IMR-90 (cell line): ENCODE measurements at regions not wholly inside any gene's neighbourhood (a gene's known extent, or its start where the extent isn't known, plus 50 kb on each side); places are given as distances from the start of the nearest gene placed in this dataset.

Experiments used
- ATAC-seq: fragments of 200-7000 bp; cut with Tn5 transposase; 2 replicates; pipeline ENCODE4 v1.9.1; 2020; ENCODE audit warnings: low read depth, mild to moderate bottlenecking, moderate library complexity
- BruUV-seq: library from RNA; stranded (reverse); fragments of 400-500 nt; replicated peaks from 2 replicates; lab custom pipeline; 2021; lab: Mats Ljungman, UMichigan
- CTCF ChIA-PET: fragments of 300-600 bp; formaldehyde crosslinking; extraction: SDS; loops from one replicate; lab custom pipeline; 2021; ENCODE audit warnings: antibody characterized with exemption; lab: Yijun Ruan, JAX
- POLR2A ChIA-PET: fragments of 300-600 bp; sonication (Branson Sonifier 250); formaldehyde crosslinking; loops from one replicate; lab custom pipeline; 2022; ENCODE audit warnings: antibody characterized with exemption; ENCODE audit not compliant: unreplicated experiment; lab: Charles Lee
- DNase-seq: peaks from one replicate; pipeline ENCODE4 v3.0.0; 2013
- H2AFZ ChIP-seq: replicated peaks from 2 replicates; pipeline ENCODE3; 2013; ENCODE audit warnings: low read length, mild to moderate bottlenecking; ENCODE audit not compliant: poor library complexity
- H2AK5ac ChIP-seq: 2 replicates; pipeline ENCODE4 v1.6.1; 2013; ENCODE audit warnings: low read depth, low read length, inconsistent platforms
- H2AK9ac ChIP-seq: replicated peaks from 2 replicates; pipeline ENCODE3; 2013; ENCODE audit warnings: mild to moderate bottlenecking, low read depth, low read length, moderate library complexity; ENCODE audit not compliant: poor library complexity
- H2BK120ac ChIP-seq: 2 replicates; pipeline ENCODE4 v1.6.1; 2013; ENCODE audit warnings: low read depth, low read length, inconsistent platforms
- H2BK15ac ChIP-seq: 3 replicates; pipeline ENCODE4 v1.6.1; 2013; ENCODE audit warnings: low read depth, low read length, inconsistent platforms
- H2BK20ac ChIP-seq: 2 replicates; pipeline ENCODE4 v1.6.1; 2013; ENCODE audit warnings: low read depth, mild to moderate bottlenecking, inconsistent platforms, low read length, moderate library complexity
- H2BK5ac ChIP-seq: 2 replicates; pipeline ENCODE4 v1.6.1; 2013; ENCODE audit warnings: mild to moderate bottlenecking, low read depth, low read length, inconsistent platforms; ENCODE audit not compliant: poor library complexity, severe bottlenecking
- H3K14ac ChIP-seq: replicated peaks from 2 replicates; pipeline ENCODE4 v1.6.1; 2013; ENCODE audit warnings: low read depth, low read length, inconsistent platforms
- H3K18ac ChIP-seq: 2 replicates; pipeline ENCODE4 v1.6.1; 2013; ENCODE audit warnings: low read depth, low read length, control low read depth
- H3K23ac ChIP-seq: 2 replicates; pipeline ENCODE4 v1.6.1; 2013; ENCODE audit warnings: low read depth, low read length, inconsistent platforms
- H3K27ac ChIP-seq: 2 replicates; pipeline ENCODE4 v1.5.1; 2013; ENCODE audit warnings: mild to moderate bottlenecking, control low read depth, low read length; ENCODE audit not compliant: insufficient read depth
- H3K27me3 ChIP-seq: 2 replicates; pipeline ENCODE4 v1.6.1; 2013; ENCODE audit warnings: low read length; ENCODE audit not compliant: control insufficient read depth, insufficient read depth
- H3K36me3 ChIP-seq: 2 replicates; pipeline ENCODE4 v1.6.1; 2013; ENCODE audit warnings: low read length, mixed read lengths; ENCODE audit not compliant: control insufficient read depth, insufficient read depth
- H3K4ac ChIP-seq: 2 replicates; pipeline ENCODE4 v1.6.1; 2013; ENCODE audit warnings: low read depth, low read length, inconsistent platforms
- H3K4me1 ChIP-seq: 2 replicates; pipeline ENCODE4 v1.6.1; 2013; ENCODE audit warnings: low read length, mixed read lengths; ENCODE audit not compliant: control insufficient read depth, insufficient read depth
- H3K4me2 ChIP-seq: 2 replicates; pipeline ENCODE4 v1.6.1; 2013; ENCODE audit warnings: low read depth, mild to moderate bottlenecking, control low read depth, low read length, moderate library complexity
- H3K4me3 ChIP-seq: 2 replicates; pipeline ENCODE4 v1.5.1; 2013; ENCODE audit warnings: low read depth, mild to moderate bottlenecking, control low read depth, low read length, moderate library complexity; ENCODE audit not compliant: insufficient read depth
- H3K56ac ChIP-seq: 2 replicates; pipeline ENCODE4 v1.6.1; 2013; ENCODE audit warnings: low read length, inconsistent platforms; ENCODE audit not compliant: insufficient read depth; ENCODE audit errors: extremely low read depth
- H3K79me1 ChIP-seq, 2 experiments: 2 replicates each; pipeline ENCODE4 v1.6.1; 2013; ENCODE audit warnings: low read length in 2 of 2, inconsistent platforms in 1 of 2, low read depth in 1 of 2
- H3K9ac ChIP-seq: 2 replicates; pipeline ENCODE4 v1.6.1; 2013; ENCODE audit warnings: low read depth, low read length, control low read depth
- H3K9me1 ChIP-seq: 2 replicates; pipeline ENCODE4 v1.6.1; 2013; ENCODE audit warnings: low read length, inconsistent platforms; ENCODE audit not compliant: insufficient read depth
- H3K9me3 ChIP-seq: 2 replicates; pipeline ENCODE4 v1.6.1; 2013; ENCODE audit warnings: low read length; ENCODE audit not compliant: control insufficient read depth, insufficient read depth
- H4K20me1 ChIP-seq: 2 replicates; pipeline ENCODE4 v1.6.1; 2013; ENCODE audit warnings: low read length, inconsistent platforms; ENCODE audit not compliant: insufficient read depth
- H4K5ac ChIP-seq: 2 replicates; pipeline ENCODE4 v1.6.1; 2013; ENCODE audit warnings: mild to moderate bottlenecking, low read depth, low read length, control low read depth
- H4K8ac ChIP-seq, 2 experiments: 2 replicates each; pipeline ENCODE4 v1.6.1; 2013; ENCODE audit warnings: low read depth in 2 of 2, low read length in 2 of 2, control low read depth in 1 of 2, inconsistent platforms in 1 of 2
- H4K91ac ChIP-seq: 2 replicates; pipeline ENCODE4 v1.6.1; 2013; ENCODE audit warnings: low read depth, low read length, inconsistent platforms; ENCODE audit not compliant: insufficient read depth
- CHD1 ChIP-seq: IDR thresholded peaks from 2 replicates; pipeline ENCODE4 v1.6.1; 2012; ENCODE audit warnings: low read depth, low read length, improper control_type of control experiment
- WGBS, 2 experiments: methylation state at CpG; one replicate each; pipeline versions ENCODE4 v1.1.5 to v1.1.7; 2013; ENCODE audit warnings: missing lambda C conversion rate in 2 of 2; ENCODE audit not compliant: insufficient read length in 1 of 2; ENCODE audit errors: extremely low coverage in 2 of 2; 5-methylcytosine and 5-hydroxymethylcytosine counted together
- dilution Hi-C: fragments of 300-500 bp; cut with HindIII; formaldehyde crosslinking; loops from one replicate; pipeline ENCODE4 v1.14.3; 2018; ENCODE audit warnings: low sequenced_read_pairs; ENCODE audit not compliant: unreplicated experiment
- in situ Hi-C: fragments of 300-500 bp; cut with MboI; formaldehyde crosslinking; loops from 3 replicates; pipeline ENCODE4 v1.14.3; 2019; ENCODE audit warnings: low sequenced_read_pairs, inconsistent platforms, mixed read lengths
- intact Hi-C: fragments of 100-400 bp; cut with micrococcal nuclease; formaldehyde crosslinking; loops from 2 replicates; pipeline ENCODE4 v1.10.0; 2022

DNA sequence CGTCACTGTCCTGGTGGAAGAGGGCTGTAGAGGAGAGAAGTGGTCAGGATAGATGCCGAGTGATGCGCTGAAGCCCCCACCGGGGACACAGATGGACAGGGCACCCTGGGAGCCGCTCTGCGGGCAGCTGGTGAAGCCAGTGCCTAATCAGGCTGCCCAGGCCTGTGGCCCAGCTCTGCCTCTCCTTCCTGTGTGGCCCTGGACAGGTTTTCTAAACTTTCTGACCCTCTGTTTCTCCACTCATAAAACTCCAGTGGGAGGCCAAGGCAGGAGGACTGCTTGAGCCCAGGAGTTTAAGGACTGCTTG lies 86.1 kb downstream of the C5orf15 start:
- no peak overlapping the region for H3K9ac ChIP-seq
- no peak overlapping the region for H2AK9ac ChIP-seq
- H4K8ac ChIP-seq: no peak overlapping the region
- no peaks in the 10 kb centered on the region for H4K20me1 ChIP-seq
- no peak overlapping the region for H3K14ac ChIP-seq
- WGBS, 2 experiments: no CpG with 5 or more reads among the region's 6 CpGs
- peaks cover 48% of the 10 kb centered on the region for H3K27me3 ChIP-seq
- dilution Hi-C loops (no loop called here), in situ Hi-C loops (no loop called here), intact Hi-C loops (no loop called here)
- DNase-seq (no peak), ATAC-seq (no peak)
- H2AK5ac ChIP-seq: no peak overlapping the region
- H4K91ac ChIP-seq: no peak overlapping the region
- H3K4ac ChIP-seq: no peak overlapping the region
- no peaks in the 10 kb centered on the region for H3K79me1 ChIP-seq
- H3K9me3 ChIP-seq: no peaks in the 10 kb centered on the region
- H3K9me1 ChIP-seq: no peaks in the 10 kb centered on the region
- H2AFZ ChIP-seq: no peak overlapping the region
- no peaks in the 10 kb centered on the region for H3K4me1 ChIP-seq
- no peak overlapping the region for H3K4me2 ChIP-seq
- ChIA-PET CTCF (interaction anchor here (1.3 kb wide), 1 partner anchor 13 kb away, joined by 4 read pairs; no protein-coding TSS in a partner anchor), POLR2A (no interaction called here)
- H2BK20ac ChIP-seq: no peak overlapping the region
- no peak overlapping the region for H4K5ac ChIP-seq
- BruUV-seq: no TSS peak
- no peak overlapping the region for H2BK120ac ChIP-seq
- no peak overlapping the region for H3K23ac ChIP-seq
- no peak overlapping the region for H3K27ac ChIP-seq
- no peak overlapping the region for H2BK5ac ChIP-seq
- no peak overlapping the region for H2BK15ac ChIP-seq
- no peak for TF ChIP-seq CHD1
- no peak overlapping the region for H3K56ac ChIP-seq
- H3K4me3 ChIP-seq: no peak overlapping the region
- H3K18ac ChIP-seq: no peak overlapping the region
- no peaks in the 10 kb centered on the region for H3K36me3 ChIP-seq
